H9 (cell line): ENCODE measurements at regions not wholly inside any gene's neighbourhood (a gene's known extent, or its start where the extent isn't known, plus 50 kb on each side); places are given as distances from the start of the nearest gene placed in this dataset.

ENCODE experiments used
- DNase-seq: peaks from one replicate; pipeline ENCODE4 v3.0.0-alpha.2; 2017
- H2AFZ ChIP-seq: one replicate; pipeline ENCODE4 v1.6.1; 2013; ENCODE audit warnings: mild to moderate bottlenecking, low read length, control low read depth, moderate library complexity
- H2AK5ac ChIP-seq: 2 replicates; pipeline ENCODE4 v1.6.1; 2013; ENCODE audit warnings: low read length, control low read depth, mixed read lengths; ENCODE audit not compliant: insufficient read length
- H2BK120ac ChIP-seq: one replicate; pipeline ENCODE4 v1.6.1; 2013; ENCODE audit warnings: low read depth, mild to moderate bottlenecking, low read length, control low read depth, inconsistent platforms; ENCODE audit not compliant: poor library complexity, severe bottlenecking
- H2BK12ac ChIP-seq: 2 replicates; pipeline ENCODE4 v1.6.1; 2013; ENCODE audit warnings: low read length, control low read depth, mixed read lengths, low read depth; ENCODE audit not compliant: insufficient read length
- H2BK15ac ChIP-seq: 2 replicates; pipeline ENCODE4 v1.6.1; 2013; ENCODE audit warnings: low read depth, low read length, control low read depth
- H2BK20ac ChIP-seq: one replicate; pipeline ENCODE4 v1.6.1; 2013; ENCODE audit warnings: low read depth, mild to moderate bottlenecking, low read length, control low read depth, inconsistent platforms; ENCODE audit not compliant: poor library complexity, severe bottlenecking
- H2BK5ac ChIP-seq: 2 replicates; pipeline ENCODE4 v1.6.1; 2013; ENCODE audit warnings: low read length, control low read depth, mixed read lengths; ENCODE audit not compliant: insufficient read length
- H3K14ac ChIP-seq: 2 replicates; pipeline ENCODE4 v1.6.1; 2013; ENCODE audit warnings: low read length, control low read depth; ENCODE audit not compliant: insufficient read depth
- H3K18ac ChIP-seq: 2 replicates; pipeline ENCODE4 v1.6.1; 2013; ENCODE audit warnings: low read depth, mild to moderate bottlenecking, mixed read lengths, low read length, control low read depth; ENCODE audit not compliant: insufficient read length
- H3K23ac ChIP-seq: 2 replicates; pipeline ENCODE4 v1.6.1; 2013; ENCODE audit warnings: low read length, control low read depth, mixed read lengths, low read depth; ENCODE audit not compliant: insufficient read length
- H3K23me2 ChIP-seq: 2 replicates; pipeline ENCODE4 v1.6.1; 2013; ENCODE audit warnings: low read depth, mild to moderate bottlenecking, mixed read lengths, low read length, control low read depth; ENCODE audit not compliant: insufficient read length, poor library complexity, severe bottlenecking
- H3K27ac ChIP-seq: 2 replicates; pipeline ENCODE4 v1.5.1; 2013; ENCODE audit warnings: low read length, control low read depth, mixed read lengths, low read depth; ENCODE audit not compliant: insufficient read length
- H3K27me3 ChIP-seq: 2 replicates; pipeline ENCODE4 v1.6.1; 2013; ENCODE audit warnings: low read length, control low read depth, inconsistent platforms; ENCODE audit not compliant: insufficient read depth
- H3K4ac ChIP-seq: 2 replicates; pipeline ENCODE4 v1.6.1; 2013; ENCODE audit warnings: low read depth, mild to moderate bottlenecking, control low read depth, inconsistent platforms, low read length, moderate library complexity
- H3K4me1 ChIP-seq: 2 replicates; pipeline ENCODE4 v1.6.1; 2013; ENCODE audit warnings: low read length, control low read depth, inconsistent platforms; ENCODE audit not compliant: insufficient read depth
- H3K4me2 ChIP-seq: 2 replicates; pipeline ENCODE4 v1.6.1; 2013; ENCODE audit warnings: low read length, control low read depth, mixed read lengths; ENCODE audit not compliant: insufficient read length, insufficient read depth
- H3K56ac ChIP-seq: 2 replicates; pipeline ENCODE4 v1.6.1; 2013; ENCODE audit warnings: low read depth, mild to moderate bottlenecking, mixed read lengths, low read length, control low read depth; ENCODE audit not compliant: insufficient read length
- H3K79me1 ChIP-seq: 2 replicates; pipeline ENCODE4 v1.6.1; 2013; ENCODE audit warnings: low read depth, mild to moderate bottlenecking, moderate library complexity, low read length, control low read depth, inconsistent platforms; ENCODE audit not compliant: insufficient read depth, poor library complexity, severe bottlenecking
- H3K79me2 ChIP-seq: 2 replicates; pipeline ENCODE4 v1.6.1; 2013; ENCODE audit warnings: low read length, control low read depth, inconsistent platforms; ENCODE audit not compliant: insufficient read depth
- H3K9ac ChIP-seq: 2 replicates; pipeline ENCODE4 v1.6.1; 2013; ENCODE audit warnings: low read length, control low read depth, mixed read lengths; ENCODE audit not compliant: insufficient read length; ENCODE audit errors: extremely low read depth
- H3K9me3 ChIP-seq: one replicate; pipeline ENCODE4 v1.6.1; 2013; ENCODE audit warnings: low read depth, low read length, inconsistent platforms; ENCODE audit not compliant: control insufficient read depth
- H3T11ph ChIP-seq: one replicate; pipeline ENCODE4 v1.6.1; 2013; ENCODE audit warnings: mild to moderate bottlenecking, low read length, control low read depth, inconsistent platforms
- H4K20me1 ChIP-seq: one replicate; pipeline ENCODE4 v1.6.1; 2013; ENCODE audit not compliant: control insufficient read depth, insufficient read length, insufficient read depth
- H4K5ac ChIP-seq: 2 replicates; pipeline ENCODE4 v1.6.1; 2013; ENCODE audit warnings: low read depth, mild to moderate bottlenecking, mixed read lengths, low read length, control low read depth; ENCODE audit not compliant: insufficient read length
- H4K8ac ChIP-seq: replicated peaks from 2 replicates; pipeline ENCODE4 v1.6.1; 2013; ENCODE audit warnings: low read length, control low read depth, mixed read lengths, low read depth; ENCODE audit not compliant: insufficient read length
- H4K91ac ChIP-seq: 2 replicates; pipeline ENCODE4 v1.6.1; 2013; ENCODE audit warnings: low read depth, mild to moderate bottlenecking, moderate library complexity, mixed read lengths, low read length, control low read depth; ENCODE audit not compliant: insufficient read length
- H3K27ac Mint-ChIP-seq, 3 experiments: 2 replicates in 2 of 3; 3 replicates in 1 of 3; pipeline ENCODE4 v1.8.0; 2020 to 2021; ENCODE audit warnings: mixed read lengths in 3 of 3, mild to moderate bottlenecking in 1 of 3, moderate library complexity in 1 of 3
- H3K27me3 Mint-ChIP-seq: 2 replicates; pipeline ENCODE4 v1.8.0; 2021; ENCODE audit warnings: low read depth, mild to moderate bottlenecking, moderate library complexity, mixed read lengths
- H3K36me3 Mint-ChIP-seq, 3 experiments: 2 replicates in 2 of 3; 3 replicates in 1 of 3; pipeline ENCODE4 v1.8.0; 2020 to 2021; ENCODE audit warnings: low read depth in 3 of 3, mixed read lengths in 3 of 3; ENCODE audit not compliant: insufficient read depth in 1 of 3
- H3K4me1 Mint-ChIP-seq, 2 experiments: 2 replicates each; pipeline ENCODE4 v1.8.0; 2020; ENCODE audit warnings: mixed read lengths in 2 of 2
- H3K4me3 Mint-ChIP-seq, 2 experiments: 2 replicates in 1 of 2; 3 replicates in 1 of 2; pipeline ENCODE4 v1.8.0; 2020 to 2021; ENCODE audit warnings: mild to moderate bottlenecking in 2 of 2, mixed read lengths in 2 of 2, moderate library complexity in 1 of 2
- H3K9me3 Mint-ChIP-seq, 2 experiments: 2 replicates in 1 of 2; 3 replicates in 1 of 2; pipeline ENCODE4 v1.8.0; 2020; ENCODE audit warnings: mild to moderate bottlenecking in 2 of 2, mixed read lengths in 2 of 2, moderate library complexity in 1 of 2
- CTCF ChIP-seq: fragments of 200-600 bp; sonication (generic); conservative IDR thresholded peaks from 3 replicates; pipeline ENCODE4 v1.8.0; 2021; ENCODE audit warnings: antibody characterized with exemption, mild to moderate bottlenecking
- WGBS: extraction: QIAGEN DNeasy Blood & Tissue Kit; methylation state at CpG from one replicate; pipeline ENCODE4 v1.1.7; 2013; ENCODE audit warnings: missing lambda C conversion rate, low lambda C conversion rate, mixed read lengths; ENCODE audit not compliant: insufficient read length; ENCODE audit errors: extremely low coverage; 5-methylcytosine and 5-hydroxymethylcytosine counted together

DNA sequence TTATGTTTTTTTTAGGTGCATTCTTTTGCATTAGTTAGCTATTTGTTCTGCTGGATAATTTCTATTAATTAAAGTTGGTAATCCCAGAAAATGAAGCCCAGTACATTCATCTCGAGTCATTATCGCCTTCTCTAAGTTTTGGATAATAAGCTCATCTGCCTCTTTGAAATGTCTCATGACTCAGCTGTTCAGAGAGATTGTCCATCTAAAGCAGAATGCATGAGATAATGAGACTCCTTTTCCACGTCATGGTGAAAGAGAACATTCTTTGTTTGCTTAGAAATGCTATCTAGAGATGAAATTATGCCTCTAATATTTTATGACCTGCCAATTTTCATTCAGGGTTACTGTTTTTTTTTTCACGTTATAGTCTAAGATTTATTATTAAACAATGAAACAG, 374.7 kb upstream of the GOLIM4 start:
- H2AFZ ChIP-seq = no peak overlapping the region
- Mint-ChIP-seq H3K4me1 (peaks cover 10% of the 10 kb centered on the region in 2 experiments), H3K4me3 (no peak overlapping the region), H3K27ac (no peak overlapping the region), H3K9me3 (no peaks in the 10 kb centered on the region), H3K36me3 (peaks cover 0 to 5% (median 0%) of the 10 kb centered on the region in 3 experiments; a peak in 2 of 7 replicates), H3K27me3 (no peaks in the 10 kb centered on the region)
- H2BK5ac ChIP-seq = no peak overlapping the region
- H3K23ac ChIP-seq = no peak overlapping the region
- no peak for DNase-seq
- no peaks in the 10 kb centered on the region for H3K23me2 ChIP-seq
- H3K4me1 ChIP-seq = 0 out of 2 replicates have a peak, but pooled peaks cover 2% of the 10 kb centered on the region
- no peak for TF ChIP-seq CTCF
- no peak overlapping the region for H3K56ac ChIP-seq
- no peak overlapping the region for H3K4ac ChIP-seq
- no peak overlapping the region for H3T11ph ChIP-seq
- no peak overlapping the region for H3K4me2 ChIP-seq
- H3K9me3 ChIP-seq = no peaks in the 10 kb centered on the region
- H3K27me3 ChIP-seq = no peaks in the 10 kb centered on the region
- H3K9ac ChIP-seq = no peak overlapping the region
- no peaks in the 10 kb centered on the region for H3K79me1 ChIP-seq
- no peak overlapping the region for H4K5ac ChIP-seq
- no CpG with 5 or more reads among the region's 4 CpGs for WGBS
- H2AK5ac ChIP-seq = no peak overlapping the region
- H2BK120ac ChIP-seq = no peak overlapping the region
- H2BK20ac ChIP-seq = no peak overlapping the region
- no peak overlapping the region for H3K27ac ChIP-seq
- no peak overlapping the region for H2BK15ac ChIP-seq
- H4K20me1 ChIP-seq = no peaks in the 10 kb centered on the region
- no peak overlapping the region for H4K91ac ChIP-seq
- no peak overlapping the region for H3K18ac ChIP-seq
- no peaks in the 10 kb centered on the region for H3K79me2 ChIP-seq
- H3K14ac ChIP-seq = no peak overlapping the region
- H4K8ac ChIP-seq = no peak overlapping the region
- no peak overlapping the region for H2BK12ac ChIP-seq
